ENCODE measurements at regions not wholly inside any gene's neighbourhood (a gene's known extent, or its start where the extent isn't known, plus 50 kb on each side); places are given as distances from the start of the nearest gene placed in this dataset.

DNA sequence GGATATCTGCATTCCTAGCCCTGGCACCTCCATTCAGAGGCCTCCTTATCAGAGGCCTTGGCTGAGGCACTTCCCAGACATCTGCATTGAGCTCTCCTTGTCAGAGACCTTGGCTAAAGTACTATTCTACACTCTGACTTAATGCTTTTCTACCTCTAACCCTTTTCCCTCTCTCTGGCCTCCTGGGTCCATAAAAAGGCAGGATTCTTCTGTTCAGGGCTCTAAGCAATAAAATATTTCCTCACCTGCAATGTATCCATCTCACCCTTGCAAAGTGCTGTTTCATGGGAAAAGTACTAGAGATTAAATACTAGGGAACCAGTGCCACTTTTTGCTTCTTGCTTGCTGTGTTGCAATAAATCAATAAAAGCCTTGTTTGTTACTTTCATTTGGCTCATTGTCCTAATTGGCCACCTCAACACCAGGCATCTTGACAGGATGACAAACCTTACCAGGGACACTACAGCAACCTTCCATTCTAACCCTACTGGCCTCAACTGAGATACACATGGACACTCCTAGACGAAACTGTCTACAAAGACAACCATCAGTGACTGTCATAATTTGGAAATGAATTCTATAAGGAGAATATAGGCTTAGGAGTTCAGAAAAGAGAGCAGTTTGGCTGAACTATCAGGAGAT, 106.5 kb upstream of the SETMAR start:
- TF ChIP-seq, protein P1, sequence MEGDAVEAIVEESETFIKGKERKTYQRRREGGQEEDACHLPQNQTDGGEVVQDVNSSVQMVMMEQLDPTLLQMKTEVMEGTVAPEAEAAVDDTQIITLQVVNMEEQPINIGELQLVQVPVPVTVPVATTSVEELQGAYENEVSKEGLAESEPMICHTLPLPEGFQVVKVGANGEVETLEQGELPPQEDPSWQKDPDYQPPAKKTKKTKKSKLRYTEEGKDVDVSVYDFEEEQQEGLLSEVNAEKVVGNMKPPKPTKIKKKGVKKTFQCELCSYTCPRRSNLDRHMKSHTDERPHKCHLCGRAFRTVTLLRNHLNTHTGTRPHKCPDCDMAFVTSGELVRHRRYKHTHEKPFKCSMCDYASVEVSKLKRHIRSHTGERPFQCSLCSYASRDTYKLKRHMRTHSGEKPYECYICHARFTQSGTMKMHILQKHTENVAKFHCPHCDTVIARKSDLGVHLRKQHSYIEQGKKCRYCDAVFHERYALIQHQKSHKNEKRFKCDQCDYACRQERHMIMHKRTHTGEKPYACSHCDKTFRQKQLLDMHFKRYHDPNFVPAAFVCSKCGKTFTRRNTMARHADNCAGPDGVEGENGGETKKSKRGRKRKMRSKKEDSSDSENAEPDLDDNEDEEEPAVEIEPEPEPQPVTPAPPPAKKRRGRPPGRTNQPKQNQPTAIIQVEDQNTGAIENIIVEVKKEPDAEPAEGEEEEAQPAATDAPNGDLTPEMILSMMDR (IDR thresholded peaks at IDR 0.05), result no peak
- TF ChIP-seq POLR2AphosphoS5 (IDR thresholded peaks at IDR 0.05) (no peak), POLR2A (IDR thresholded peaks at IDR 0.05) (no peak)
